ENCODE measurements at regions not wholly inside any gene's neighbourhood (a gene's known extent, or its start where the extent isn't known, plus 50 kb on each side); places are given as distances from the start of the nearest gene placed in this dataset.
"Not testable (repeated sequence)": the region's sequence is repeated elsewhere in the genome, so short reads cannot be mapped to it uniquely, and the experiment has no call there.

GRCh38 chr5:176018598-176018997, 50.5 kb upstream of the THOC3 start:
- DNase-seq (ENCODE audit: low read depth), result not testable (repeated sequence)

- DNase-seq (ENCODE audit: low read depth), result not testable (repeated sequence)
Observed at GRCh38 chr5:176020852-176021251, 52.7 kb upstream of the THOC3 start.

- not testable (repeated sequence) for DNase-seq (ENCODE audit: low read depth)
Observed at GRCh38 chr5:176023535-176023934, 55.4 kb upstream of the THOC3 start.

GRCh38 chr5:176029445-176029844, 61.3 kb upstream of the THOC3 start:
- not testable (repeated sequence) for DNase-seq (ENCODE audit: low read depth)

- not testable (repeated sequence) for DNase-seq (ENCODE audit: low read depth)
Observed at GRCh38 chr5:176030361-176031117, 62.4 kb upstream of the THOC3 start.

- not testable (repeated sequence) for DNase-seq (ENCODE audit: low read depth)
Observed at GRCh38 chr5:176031118-176031510, 63.0 kb upstream of the THOC3 start.

- DNase-seq (ENCODE audit: low read depth), result not testable (repeated sequence)
Observed at GRCh38 chr5:176033186-176033585, 65.1 kb upstream of the THOC3 start.

- not testable (repeated sequence) for DNase-seq (ENCODE audit: low read depth)
Observed at GRCh38 chr5:176034407-176035200, 66.5 kb upstream of the THOC3 start.

GRCh38 chr5:176035201-176035530, 67.1 kb upstream of the THOC3 start:
- DNase-seq (ENCODE audit: low read depth), result not testable (repeated sequence)

- DNase-seq (ENCODE audit: low read depth), result not testable (repeated sequence)
Observed at GRCh38 chr5:176035816-176036308, 67.7 kb upstream of the THOC3 start.

GRCh38 chr5:176036391-176036790, 68.3 kb upstream of the THOC3 start:
- DNase-seq (ENCODE audit: low read depth), result not testable (repeated sequence)

- DNase-seq (ENCODE audit: low read depth), result not testable (repeated sequence)
Observed at GRCh38 chr5:176037190-176037589, 69.1 kb upstream of the THOC3 start.

- DNase-seq (ENCODE audit: low read depth), result not testable (repeated sequence)
Observed at GRCh38 chr5:176040105-176040801, 72.1 kb upstream of the THOC3 start.

GRCh38 chr5:176041248-176041994, 73.3 kb upstream of the THOC3 start:
- DNase-seq (ENCODE audit: low read depth), result not testable (repeated sequence)

- DNase-seq (ENCODE audit: low read depth), result not testable (repeated sequence)
Observed at GRCh38 chr5:176042020-176042658, 74.0 kb upstream of the THOC3 start.

GRCh38 chr5:176043252-176043829, 75.2 kb upstream of the THOC3 start:
- not testable (repeated sequence) for DNase-seq (ENCODE audit: low read depth)

GRCh38 chr5:176043986-176044385, 75.9 kb upstream of the THOC3 start:
- DNase-seq (ENCODE audit: low read depth), result not testable (repeated sequence)

GRCh38 chr5:176044431-176044830, 76.3 kb upstream of the THOC3 start:
- DNase-seq (ENCODE audit: low read depth), result not testable (repeated sequence)

- not testable (repeated sequence) for DNase-seq (ENCODE audit: low read depth)
Observed at GRCh38 chr5:176045442-176045841, 77.3 kb upstream of the THOC3 start.

- DNase-seq (ENCODE audit: low read depth), result not testable (repeated sequence)
Observed at GRCh38 chr5:176048671-176049070, 80.6 kb upstream of the THOC3 start.
